Upper lobe of left lung (tissue), 4 donors: ENCODE measurements at regions not wholly inside any gene's neighbourhood (a gene's known extent, or its start where the extent isn't known, plus 50 kb on each side); places are given as distances from the start of the nearest gene placed in this dataset.

Experiments used
- CTCF ChIP-seq, 6 experiments: fragments of 450-650 bp in 4 of 6; fragments of 200-600 bp in 2 of 6; sonication (generic) in 2 of 6; IDR thresholded peaks; one replicate each; pipeline ENCODE4 v1.5.1; 2016 to 2019; ENCODE audit warnings: antibody characterized with exemption in 6 of 6
- POLR2A ChIP-seq, 4 donors: fragments of 450-650 bp; IDR thresholded peaks; one replicate each; pipeline ENCODE4 v1.5.1; 2016 to 2017; ENCODE audit warnings: antibody characterized with exemption in 4 of 4, mild to moderate bottlenecking in 2 of 4

DNA sequence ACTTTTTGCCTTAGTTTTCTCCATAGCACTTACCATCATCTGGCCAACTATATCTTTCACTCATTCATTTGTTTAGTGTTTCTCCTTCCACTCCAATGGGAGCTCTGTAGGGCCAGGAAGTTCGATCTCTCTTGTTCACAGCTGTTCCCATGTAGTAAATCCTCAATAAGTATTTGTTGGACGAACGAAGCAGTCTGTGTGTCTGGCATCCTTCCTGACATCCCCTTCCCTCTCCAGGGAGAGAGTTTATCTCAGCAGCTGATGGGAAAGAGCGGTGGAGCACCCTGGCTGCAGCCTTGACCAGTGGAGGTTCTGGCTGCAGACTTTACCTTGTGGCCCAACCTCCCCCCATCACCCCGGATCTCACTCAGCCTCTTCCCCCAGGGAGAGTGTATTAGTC is 141.7 kb downstream of the CHST1 start:
- TF ChIP-seq CTCF (IDR thresholded peaks at IDR 0.05) (no peak), POLR2A (IDR thresholded peaks at IDR 0.05) (no peak)
